Choroid plexus epithelial cell (primary cell): ENCODE measurements at regions not wholly inside any gene's neighbourhood (a gene's known extent, or its start where the extent isn't known, plus 50 kb on each side); places are given as distances from the start of the nearest gene placed in this dataset.

ENCODE experiments used
- DNase-seq: peaks from one replicate; pipeline ENCODE4 v3.0.0-alpha.2; 2010; ENCODE audit warnings: low read depth
- H3K4me3 ChIP-seq: 2 replicates; pipeline ENCODE4 v1.5.1; 2011; ENCODE audit warnings: low read depth, mild to moderate bottlenecking, control low read depth, low read length, moderate library complexity
- TF ChIP-seq, protein P1 (sequence below): conservative IDR thresholded peaks from 2 replicates; pipeline ENCODE4 v1.5.1; 2011; ENCODE audit warnings: low read depth, mild to moderate bottlenecking, control low read depth, inconsistent platforms, low read length, moderate library complexity

DNA sequence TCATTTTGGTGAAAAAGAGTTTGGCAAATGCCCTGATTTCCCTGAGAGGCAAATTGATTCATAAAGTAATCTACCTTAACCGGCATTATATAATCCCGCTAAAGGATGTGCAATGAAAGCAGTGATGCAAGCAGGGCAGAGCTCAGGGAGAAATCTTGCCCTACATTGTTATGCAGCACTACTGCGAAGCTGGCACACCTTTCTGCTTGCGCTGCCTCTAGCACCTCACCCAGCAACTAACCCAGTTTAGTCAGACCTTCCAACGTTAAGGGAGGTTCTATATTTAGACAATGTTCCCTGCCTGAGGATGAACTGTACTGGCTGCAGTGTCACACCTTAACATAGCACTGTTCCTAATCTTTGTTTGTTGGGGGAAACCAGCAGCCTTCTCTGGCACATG lies 60.8 kb upstream of the CCDC196 start:
- no peak for DNase-seq
- TF ChIP-seq, protein P1, sequence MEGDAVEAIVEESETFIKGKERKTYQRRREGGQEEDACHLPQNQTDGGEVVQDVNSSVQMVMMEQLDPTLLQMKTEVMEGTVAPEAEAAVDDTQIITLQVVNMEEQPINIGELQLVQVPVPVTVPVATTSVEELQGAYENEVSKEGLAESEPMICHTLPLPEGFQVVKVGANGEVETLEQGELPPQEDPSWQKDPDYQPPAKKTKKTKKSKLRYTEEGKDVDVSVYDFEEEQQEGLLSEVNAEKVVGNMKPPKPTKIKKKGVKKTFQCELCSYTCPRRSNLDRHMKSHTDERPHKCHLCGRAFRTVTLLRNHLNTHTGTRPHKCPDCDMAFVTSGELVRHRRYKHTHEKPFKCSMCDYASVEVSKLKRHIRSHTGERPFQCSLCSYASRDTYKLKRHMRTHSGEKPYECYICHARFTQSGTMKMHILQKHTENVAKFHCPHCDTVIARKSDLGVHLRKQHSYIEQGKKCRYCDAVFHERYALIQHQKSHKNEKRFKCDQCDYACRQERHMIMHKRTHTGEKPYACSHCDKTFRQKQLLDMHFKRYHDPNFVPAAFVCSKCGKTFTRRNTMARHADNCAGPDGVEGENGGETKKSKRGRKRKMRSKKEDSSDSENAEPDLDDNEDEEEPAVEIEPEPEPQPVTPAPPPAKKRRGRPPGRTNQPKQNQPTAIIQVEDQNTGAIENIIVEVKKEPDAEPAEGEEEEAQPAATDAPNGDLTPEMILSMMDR, result no peak

DNA sequence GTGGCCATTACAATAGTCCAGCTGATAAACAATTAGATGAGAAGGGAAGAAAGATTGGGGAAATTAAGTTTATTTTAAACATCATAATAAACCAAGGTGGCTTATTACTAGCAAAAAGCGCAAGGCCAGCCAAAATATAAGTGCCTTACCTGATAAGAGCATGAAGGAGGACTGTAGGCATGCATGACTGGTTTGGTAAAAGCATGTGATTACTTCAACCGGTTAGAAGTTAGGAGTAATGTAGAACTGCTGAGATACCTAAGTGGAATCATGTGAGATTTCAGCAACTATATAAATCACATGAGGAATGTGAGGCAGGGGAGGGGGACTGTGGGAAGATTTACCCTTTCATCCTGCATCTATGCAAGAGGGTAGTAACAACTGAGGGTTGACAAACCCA lies 59.7 kb upstream of the CCDC196 start:
- DNase-seq, result no peak
- no peak overlapping the region for H3K4me3 ChIP-seq
- TF ChIP-seq, protein P1, result no peak

More for the DNA sequence above, 60.8 kb upstream of the CCDC196 start:
- H3K4me3 ChIP-seq, result no peak overlapping the region

DNA sequence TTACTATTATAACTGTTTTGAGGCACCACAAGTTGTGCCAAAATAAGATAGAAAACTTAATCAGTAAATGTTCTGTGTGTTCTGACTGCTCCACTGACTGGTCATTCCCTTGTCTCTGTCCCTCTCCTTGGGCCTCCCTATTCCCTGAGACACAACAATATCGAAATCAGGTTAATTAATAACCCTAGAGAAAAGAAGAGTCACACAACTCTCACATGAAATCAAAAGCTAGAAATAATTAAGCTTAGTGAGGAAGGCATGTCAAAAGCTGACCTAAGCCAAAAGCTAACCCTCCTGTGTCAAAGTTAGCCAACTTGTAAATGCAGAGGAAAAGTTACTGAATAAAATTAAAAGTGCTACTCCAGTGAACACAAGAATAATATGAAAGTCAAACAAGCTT lies 53.8 kb upstream of the CCDC196 start:
- no peak overlapping the region for H3K4me3 ChIP-seq
- DNase-seq, result no peak
- TF ChIP-seq, protein P1, result no peak

DNA sequence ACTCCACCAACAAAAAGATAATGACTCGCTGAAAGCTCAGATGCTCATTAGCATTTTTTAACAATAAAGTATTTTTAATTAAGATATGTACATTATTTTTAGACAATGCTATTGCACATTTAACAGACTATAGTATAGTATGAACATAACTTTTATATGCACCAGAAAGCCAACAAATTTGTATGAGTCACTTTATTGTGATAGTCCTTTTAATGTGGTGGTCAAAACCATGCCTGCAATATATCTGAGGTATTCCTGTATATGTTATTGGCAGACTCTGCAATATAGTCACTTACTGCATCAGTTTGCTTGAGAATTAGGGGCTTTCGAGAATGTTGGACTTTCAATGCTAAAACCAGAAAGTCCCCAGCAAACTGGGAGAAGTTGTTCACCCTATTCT lies 51.7 kb upstream of the CCDC196 start:
- TF ChIP-seq, protein P1, result no peak
- no peak overlapping the region for H3K4me3 ChIP-seq
- no peak for DNase-seq

DNA sequence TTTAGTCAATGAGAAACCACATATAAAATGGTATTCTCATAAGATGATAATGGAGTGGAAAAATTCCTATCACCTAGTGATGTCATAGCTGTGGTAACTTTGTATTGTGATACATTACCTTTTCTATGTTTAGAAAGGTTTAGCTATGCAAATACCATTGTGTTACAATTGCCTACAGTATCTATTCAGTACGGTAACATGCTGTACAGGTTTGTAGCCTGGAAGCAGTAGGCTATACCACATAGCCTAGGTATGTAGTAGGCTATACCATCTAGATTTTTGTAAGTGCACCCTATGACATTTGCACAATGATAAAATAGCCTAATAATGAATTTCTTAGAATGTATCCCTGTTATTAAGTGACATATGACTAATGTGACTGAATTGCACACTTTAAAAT lies 50.5 kb upstream of the CCDC196 start:
- no peak for DNase-seq
- H3K4me3 ChIP-seq, result no peak overlapping the region
- TF ChIP-seq, protein P1, result no peak
